GM18858 (cell line): ENCODE measurements at regions not wholly inside any gene's neighbourhood (a gene's known extent, or its start where the extent isn't known, plus 50 kb on each side); places are given as distances from the start of the nearest gene placed in this dataset.

Experiments used
- ATAC-seq: cut with Tn5 transposase; IDR thresholded peaks from one replicate; pipeline ENCODE4 v1.9.1; 2021; ENCODE audit not compliant: unreplicated experiment

DNA sequence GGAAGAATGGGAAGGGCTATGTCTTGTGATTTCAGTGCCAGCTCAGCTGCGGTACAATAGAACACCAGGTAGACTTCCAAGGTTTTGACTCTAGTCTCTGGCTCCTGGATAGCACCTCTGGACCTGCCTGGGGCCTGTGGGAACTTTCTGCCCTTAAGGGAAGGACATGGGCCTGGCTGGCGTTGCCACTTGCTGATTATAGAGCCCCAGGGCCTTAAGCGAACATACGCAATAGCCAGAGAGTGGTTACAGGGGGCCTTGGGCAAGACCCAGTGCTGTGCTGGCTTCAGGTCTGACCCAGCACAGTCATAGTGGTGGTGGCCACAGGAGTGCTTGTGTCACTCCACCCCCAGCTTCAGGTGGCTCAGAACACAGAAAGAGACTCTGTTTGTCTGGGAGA is 131.1 kb upstream of the COL21A1 start:
- no peak for ATAC-seq

DNA sequence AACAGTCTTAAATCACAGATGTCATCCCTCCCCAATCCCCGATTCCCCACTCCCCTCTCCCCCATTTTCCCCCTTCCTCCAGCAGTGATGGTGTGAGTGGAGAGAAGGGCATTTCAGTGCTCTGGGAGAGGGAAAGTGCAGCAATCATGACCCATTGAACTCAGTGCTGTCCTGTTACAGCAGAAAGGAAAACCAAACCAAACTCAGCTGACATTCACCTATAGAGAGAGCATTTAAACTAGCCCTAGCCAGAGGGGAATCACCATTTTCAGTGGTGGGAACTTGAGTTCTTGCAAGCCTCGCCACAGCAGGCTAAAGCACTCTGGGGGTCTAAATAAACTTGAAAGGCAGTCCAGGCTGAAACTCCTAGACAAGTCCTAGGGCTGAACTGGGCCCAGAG is 129.9 kb upstream of the COL21A1 start:
- ATAC-seq, result no peak

DNA sequence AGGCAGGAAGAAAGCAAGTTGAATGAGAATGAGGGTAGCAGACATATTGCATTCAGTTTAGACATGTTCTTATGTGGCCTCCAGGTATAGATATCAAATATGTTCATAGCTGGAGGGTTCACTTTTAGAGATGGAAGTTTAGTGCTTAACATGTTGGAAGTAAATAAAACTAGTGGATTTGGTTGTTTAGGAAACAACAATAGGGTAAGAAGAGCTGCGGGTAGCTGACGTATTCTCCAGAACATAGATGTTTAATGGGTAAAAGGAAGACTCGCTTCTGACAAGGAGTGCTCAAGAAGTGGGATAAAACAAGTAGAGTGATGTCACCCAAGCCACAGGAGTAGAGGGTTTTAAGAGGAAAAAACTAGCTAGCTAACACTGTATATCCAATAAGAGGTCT is 128.4 kb upstream of the COL21A1 start:
- ATAC-seq, result no peak

DNA sequence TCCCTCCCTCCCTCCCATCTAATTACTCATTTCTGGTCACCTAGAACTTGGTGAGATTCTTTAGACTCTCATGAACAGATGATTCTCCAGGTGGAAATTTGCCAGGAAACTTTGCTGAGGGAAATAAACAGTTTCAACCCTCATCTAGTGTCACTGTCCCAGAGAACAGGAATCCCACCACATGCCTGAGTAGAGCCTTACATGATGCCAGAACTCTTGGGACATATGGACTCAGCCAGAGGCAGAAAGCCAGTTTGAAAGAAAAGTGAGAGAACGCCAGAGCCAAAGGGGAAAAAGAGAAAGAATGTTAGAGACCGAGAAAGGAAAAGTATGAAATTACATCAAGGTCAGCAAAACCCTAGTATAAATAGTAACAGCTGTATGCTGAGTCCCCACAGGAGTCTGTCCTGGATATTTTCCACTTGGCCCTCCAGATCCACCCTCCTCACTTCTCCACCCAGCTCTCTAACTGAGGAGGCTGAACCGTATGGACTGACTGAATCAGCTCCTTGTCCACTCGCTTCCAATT is 127.5 kb upstream of the COL21A1 start:
- no peak for ATAC-seq

DNA sequence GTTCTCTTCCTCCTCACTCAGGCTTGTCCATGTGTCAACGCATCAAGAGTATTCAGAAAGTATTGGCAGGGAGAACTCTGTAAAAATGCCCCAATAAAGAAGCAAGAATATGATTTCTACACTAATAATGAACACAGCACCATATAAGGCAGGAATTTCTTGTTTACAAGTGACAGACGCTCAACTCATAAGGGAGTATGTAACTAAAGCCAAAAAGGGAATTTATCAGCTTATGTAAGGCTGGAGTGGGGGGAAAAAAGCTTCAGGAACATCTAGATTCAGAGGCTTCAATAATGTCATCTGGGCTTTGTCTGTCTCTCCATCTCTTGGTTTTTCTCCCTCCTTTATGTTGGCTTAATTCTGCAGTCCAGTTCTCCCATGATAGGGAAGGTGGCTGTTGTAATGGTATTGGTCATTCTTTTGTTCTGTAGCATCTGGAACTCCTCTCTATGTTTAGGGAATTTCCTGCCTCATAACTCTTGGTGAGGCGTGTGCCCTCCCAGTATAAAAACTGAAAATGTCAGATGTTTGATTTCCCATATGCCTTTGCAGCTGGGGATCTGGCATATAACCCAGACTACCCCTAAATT is 125.1 kb upstream of the COL21A1 start:
- no peak for ATAC-seq

DNA sequence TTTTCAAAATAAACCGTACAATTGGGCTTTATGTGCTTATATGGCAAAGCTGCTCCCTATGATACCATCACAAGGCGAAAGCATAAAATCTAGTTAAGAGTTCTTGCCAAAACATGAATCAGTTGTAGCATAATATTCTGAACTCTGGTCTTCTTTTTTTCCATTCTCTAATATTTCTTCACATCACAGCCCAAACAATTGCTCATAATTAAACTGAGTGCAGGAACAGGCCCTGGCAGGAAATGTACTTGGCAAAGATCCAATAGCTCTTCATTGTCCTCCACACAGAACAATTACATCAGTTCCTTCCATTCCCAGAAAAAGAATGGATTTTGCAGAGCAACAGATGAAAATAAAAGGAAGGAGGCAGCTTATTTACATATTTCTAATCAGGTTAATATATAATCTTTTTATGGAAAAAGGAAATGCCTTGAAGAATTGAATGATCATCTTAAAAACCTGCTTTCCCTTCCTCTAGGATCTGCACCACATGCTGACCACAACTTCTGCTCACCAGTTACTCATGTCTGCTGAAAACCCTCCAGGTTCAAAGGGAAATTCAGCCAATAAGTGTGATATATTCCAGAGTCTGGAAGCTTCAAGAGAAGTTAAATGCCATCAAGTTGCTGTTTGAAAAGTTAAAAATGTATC is 123.3 kb upstream of the COL21A1 start:
- ATAC-seq, result peak; percentile 94

DNA sequence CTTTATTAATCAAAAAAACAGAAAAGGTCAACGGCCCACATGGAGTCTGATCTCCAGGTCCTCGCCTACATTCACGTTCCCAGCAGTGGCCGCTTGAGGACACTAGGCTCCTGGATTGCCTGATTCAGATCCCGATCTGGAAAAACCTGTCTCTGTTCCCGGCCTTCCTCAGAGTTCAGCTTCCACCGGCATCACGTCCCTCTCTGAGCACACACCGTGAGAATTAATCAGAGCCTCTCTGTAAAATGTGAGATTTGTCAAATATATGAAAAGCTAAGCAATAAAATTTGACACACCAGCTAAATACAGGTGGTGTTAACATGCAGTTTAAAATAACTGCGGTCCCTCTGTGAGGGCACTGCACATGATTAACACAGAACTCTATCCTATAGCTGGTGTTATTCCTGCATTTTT is 122.8 kb upstream of the COL21A1 start:
- no peak for ATAC-seq

DNA sequence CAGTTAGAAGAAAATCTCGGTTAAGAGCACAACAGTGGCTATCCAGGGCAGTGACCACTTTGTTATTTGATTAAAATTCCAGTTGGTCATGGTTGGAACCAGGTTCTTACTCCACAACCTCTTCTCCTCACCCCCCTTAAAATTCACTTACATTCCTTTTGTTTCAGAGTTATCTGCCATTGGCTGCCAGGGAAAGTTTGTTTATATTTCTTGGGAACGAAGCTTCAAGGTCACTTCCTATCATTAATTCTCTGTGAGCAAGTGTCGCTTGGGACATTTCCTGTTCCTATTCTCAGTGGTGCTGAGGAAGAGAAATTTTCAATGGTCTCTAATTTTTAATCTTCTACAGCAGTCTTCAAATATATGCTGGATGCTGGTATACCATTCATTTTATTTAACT is 121.1 kb upstream of the COL21A1 start:
- ATAC-seq, result no peak

DNA sequence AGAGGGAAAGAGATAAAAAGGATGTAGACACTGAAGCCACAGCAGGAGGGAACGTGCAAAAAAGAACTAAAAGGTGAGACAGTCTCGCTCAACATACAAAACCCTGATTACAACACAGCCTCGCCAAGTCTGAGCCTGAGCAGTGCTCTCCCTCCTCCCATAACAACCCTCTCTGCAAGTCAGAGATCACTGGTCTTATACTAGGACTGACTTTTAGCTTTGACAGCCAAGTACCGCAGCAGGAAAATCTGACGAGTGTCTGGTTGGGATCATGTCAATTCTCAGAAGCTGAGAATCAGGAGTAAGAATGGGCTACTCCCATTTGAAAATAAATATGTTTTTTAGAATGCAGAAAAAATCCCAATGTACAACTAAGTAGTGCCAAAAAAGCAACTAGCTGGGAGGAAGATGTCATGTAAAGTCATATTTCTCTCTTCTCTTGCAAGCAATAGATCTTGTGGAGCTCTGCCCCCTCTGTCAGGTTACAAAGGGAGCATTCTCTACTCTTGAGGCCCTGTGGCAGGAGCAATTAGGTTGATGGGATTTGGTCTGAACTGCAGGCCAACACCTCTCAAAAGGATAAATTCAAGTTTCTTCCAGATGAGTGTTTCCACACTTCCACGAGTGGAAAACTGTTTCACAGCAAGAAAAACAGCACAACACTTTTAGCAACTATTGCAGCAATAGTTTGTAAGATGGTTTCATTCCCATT is 118.9 kb upstream of the COL21A1 start:
- no peak for ATAC-seq

DNA sequence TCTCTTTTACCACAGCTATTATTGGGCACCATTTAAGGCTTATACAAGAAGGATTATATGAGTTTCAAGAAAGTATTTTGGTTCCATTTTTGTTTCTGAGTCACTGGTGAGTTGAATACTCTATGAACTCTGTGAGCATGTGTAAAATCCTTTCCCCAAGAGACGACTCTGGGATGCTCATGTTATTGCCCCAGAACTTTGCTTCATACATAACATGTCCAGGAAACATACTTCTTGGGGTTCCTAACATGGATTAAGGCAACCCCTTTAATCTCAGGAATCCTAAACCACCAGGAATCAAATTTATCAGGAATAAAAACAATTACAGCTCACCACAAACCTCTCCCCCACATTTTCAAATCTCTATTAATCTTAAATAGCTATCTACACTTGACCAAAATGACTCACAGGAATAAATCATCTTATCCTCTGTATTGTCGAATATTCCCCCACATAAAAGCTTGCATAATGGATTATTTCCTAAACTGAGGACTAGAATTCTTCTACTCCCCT is 117.5 kb upstream of the COL21A1 start:
- no peak for ATAC-seq

DNA sequence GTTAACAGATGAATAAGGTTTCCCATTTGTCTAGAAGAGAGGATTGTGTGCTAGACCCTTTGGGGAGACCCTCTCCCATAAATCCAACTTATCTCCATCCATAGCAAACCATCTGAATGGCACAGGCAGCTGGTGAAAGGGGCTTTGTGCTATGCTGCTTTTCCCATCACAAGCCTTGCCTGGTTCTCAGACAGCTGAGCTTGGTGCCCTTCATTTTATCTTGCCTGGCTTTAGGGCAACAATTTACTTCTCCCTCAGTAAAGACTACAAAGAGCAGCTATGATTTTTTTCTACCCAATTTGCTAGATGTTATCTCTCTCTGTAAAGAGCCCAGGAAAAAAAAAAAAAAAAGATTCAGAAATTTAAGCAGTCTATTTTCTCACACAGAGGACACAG is 117.0 kb upstream of the COL21A1 start:
- no peak for ATAC-seq

DNA sequence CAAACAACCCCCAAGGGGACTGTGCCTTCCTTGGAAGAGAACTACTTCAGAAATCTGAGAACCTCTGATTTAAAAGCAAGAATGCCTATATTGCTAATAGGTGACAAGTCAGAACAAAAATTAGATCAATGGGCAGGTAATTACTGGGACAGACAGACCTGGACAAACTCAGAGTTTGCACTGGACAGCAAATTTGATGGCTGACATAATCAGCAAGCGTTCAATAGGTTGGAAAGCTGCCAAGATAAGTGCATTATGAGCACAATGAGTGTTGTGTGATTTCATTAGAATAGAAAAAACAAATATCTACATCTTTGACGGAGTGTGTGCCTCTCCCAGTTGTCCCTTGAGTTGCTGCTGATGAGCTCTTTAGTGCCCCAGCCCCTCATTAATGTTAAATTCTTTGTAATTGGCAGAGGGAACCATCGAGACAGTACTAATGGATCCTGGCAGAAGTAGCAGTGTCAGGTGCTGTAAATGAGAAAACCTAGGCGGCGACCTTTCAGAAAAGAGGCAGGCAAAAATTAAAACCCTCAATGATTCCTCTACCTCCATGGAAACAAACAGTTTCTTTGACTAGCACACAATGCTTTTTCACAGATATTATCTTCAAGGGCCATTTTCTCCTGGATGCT is 116.5 kb upstream of the COL21A1 start:
- ATAC-seq, result no peak

DNA sequence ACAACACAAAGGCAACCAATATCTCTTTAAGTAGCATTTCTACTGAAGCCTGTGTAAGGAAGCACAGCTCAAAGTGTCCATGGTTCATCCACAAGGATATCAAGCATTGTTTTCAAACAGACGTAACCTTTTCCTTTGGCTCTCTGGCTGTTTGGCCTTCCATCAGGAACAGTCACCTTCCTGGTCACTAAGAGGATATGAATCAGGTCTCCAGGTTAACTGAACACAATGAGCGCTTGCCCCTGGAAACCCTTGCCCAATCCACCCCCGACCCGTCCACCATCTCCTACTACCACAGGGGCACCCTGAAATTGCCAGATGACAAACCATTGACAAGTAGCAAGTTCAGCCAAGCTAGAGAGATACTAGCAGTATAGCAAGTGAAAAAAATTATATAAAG is 114.4 kb upstream of the COL21A1 start:
- ATAC-seq, result no peak

DNA sequence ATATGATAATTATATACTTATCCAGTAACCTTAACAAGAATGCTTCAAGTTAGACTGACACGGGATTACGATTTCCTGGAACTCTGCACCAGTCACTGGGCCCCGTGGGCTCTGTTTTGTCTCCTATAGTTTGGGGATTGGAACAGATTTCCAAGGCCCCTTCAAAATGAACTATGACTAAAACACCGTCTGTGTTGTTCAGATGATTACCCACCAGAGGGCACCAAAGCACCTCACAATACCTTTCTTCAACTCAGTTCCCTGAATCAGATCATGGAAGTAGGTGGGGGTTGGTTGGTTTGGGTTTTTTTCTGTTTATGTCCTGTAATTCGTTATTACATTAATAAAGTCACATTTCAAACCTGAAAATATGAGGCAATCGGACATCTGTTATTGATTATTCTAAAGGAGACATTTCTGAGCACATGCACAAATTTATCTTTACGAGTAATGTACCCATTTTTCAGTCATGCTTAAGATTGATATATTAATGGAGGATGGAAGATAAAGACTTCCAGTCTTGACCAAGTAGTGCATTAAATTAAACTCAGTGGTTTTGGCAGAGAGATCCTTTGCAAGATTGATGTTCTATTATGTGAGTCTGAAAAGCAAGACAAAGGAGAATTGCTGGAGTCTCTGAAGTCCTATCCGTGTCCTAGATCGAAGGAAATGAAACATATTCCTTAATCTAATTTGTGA is 112.0 kb upstream of the COL21A1 start:
- peak; percentile 75 for ATAC-seq

DNA sequence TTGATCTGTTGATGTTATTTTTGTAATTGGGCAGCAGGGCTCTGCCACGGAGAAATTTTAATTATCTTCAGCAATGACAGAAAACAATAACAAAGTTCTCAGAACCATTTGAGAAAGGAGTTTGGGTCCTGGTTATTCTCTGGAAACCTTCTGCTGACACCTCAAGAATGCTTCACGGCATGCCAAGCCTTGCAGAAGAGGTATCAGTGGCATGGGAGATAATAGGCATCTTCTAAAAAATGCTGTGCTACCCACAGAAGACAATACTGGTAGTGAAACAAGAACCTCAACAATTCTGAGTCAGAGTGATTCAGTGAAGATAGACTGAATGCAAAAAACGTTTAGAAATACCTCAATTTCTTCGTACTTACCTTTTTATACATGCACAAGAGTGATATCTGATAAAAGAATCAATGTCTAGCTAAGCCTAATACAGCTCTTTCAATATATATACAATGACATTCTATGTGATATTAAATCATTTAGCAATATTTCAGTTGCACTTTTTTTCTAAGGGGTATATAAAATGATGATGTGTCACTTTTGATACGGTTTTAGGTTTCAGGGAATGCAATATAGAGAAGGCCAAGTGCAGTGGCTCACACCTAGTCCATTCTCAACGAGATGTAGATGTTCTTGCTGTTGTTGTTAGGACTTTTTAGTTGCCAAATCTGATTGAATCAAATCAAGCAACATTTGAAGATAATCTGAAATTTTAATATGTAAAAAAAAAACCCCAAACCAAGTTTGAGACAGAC is 110.4 kb upstream of the COL21A1 start:
- ATAC-seq, result peak; percentile 70

DNA sequence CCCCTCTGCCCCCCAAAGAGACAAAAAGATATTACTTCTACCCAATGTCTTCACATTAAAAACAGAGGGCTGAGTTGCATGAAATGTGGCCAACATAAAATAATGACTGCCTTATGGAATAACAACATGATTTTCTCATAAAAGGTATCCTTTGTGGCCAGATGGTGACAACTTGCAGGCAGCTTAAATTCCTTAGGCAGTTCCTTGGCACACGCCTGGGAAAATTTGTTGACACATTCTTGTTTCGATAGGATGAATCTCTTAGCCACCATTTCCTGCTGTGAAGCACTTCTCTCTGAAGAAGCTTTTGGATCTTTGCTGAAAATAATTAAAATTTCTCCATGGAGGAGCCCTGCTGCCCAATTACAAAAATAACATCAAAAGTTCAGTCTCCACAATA is 109.0 kb upstream of the COL21A1 start:
- no peak for ATAC-seq

DNA sequence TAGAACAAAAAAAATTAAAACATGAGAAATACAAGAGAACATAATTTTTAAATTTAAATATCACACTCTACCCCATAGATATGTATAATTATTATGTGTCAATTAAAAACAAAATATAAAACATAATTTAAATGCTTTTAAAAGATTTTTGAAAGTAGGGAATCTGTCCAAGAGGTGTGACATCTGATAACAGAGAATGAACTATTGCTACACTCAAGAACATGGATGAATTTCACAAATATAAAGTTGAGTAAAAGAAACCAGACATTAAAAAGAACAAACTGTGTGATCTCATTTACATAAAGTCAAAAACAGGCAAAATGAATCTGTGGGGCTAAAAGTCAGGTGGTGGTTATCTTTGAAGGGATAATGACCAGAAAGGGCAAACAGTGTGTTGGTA is 106.5 kb upstream of the COL21A1 start:
- ATAC-seq, result no peak

DNA sequence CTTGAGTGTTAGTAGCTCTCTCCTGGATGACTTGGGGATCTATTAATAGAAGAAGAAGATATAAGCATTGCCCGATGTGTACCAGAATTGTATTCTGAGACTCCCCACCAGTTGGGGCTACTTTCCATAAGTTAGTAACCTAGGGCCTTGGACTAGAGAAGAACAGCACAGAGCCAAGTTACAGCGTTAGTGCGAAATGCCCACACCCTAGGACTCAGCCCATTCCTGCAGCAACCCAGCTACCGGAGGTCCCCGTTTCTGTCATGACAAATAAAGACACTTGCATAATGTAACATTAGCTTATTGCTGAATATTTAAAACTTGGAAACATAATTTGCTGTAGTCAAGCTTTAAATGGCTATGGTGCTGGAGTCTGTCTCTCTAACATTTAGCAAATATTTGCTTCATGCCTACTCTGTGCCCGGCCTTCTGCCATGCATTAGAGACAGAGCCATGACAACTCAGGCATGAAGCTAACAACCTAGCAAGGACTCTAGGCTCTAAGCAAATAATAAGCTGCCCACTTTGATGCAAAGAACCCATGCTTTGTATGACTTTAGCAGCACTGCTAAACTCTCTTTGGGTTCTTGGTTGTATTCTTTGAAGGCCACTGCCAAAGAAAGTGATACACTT is 103.4 kb upstream of the COL21A1 start:
- no peak for ATAC-seq

DNA sequence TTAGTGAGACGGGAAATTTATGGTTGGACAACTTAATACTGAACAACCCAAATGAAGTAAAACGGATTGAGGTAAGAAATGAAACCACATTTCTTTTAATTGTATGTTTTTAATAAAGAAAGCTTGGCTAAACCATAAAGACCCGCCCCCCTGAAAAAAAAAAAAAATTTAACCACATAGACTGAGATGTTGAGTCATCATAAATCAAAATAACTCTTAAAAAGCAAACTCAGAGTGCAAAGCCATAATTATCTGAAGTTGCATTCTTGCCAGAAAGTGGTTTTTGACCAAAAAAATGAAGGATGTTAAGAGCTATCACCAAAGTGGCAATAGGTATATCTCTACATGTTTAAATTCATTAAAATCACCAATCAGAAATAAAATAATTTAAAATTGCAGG is 101.8 kb upstream of the COL21A1 start:
- no peak for ATAC-seq

DNA sequence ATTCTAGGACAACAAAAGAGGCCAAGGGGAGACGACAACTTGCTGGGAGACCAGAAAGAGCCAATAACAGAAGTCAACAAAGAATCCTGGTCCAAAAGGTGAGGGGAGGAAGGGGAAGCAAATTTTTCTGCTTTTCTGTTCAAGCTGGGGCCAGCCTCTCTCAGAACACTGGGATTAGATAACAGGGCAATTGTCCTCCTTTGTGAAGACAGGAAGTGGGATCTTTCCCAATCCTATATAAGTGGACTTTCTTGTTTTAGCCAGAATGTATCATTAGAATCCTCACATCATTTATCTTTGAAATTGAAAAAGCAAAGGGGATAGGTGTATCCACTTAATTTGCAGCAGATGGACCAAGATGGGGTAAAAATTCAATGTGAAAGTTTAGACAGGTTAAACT is 101.2 kb upstream of the COL21A1 start:
- ATAC-seq, result no peak
